ENCODE measurements at regions not wholly inside any gene's neighbourhood (a gene's known extent, or its start where the extent isn't known, plus 50 kb on each side); places are given as distances from the start of the nearest gene placed in this dataset.

GRCh38 chr2:173676647-173677046 lies 288.5 kb downstream of the SP3 start:
- TF ChIP-seq, protein P1, sequence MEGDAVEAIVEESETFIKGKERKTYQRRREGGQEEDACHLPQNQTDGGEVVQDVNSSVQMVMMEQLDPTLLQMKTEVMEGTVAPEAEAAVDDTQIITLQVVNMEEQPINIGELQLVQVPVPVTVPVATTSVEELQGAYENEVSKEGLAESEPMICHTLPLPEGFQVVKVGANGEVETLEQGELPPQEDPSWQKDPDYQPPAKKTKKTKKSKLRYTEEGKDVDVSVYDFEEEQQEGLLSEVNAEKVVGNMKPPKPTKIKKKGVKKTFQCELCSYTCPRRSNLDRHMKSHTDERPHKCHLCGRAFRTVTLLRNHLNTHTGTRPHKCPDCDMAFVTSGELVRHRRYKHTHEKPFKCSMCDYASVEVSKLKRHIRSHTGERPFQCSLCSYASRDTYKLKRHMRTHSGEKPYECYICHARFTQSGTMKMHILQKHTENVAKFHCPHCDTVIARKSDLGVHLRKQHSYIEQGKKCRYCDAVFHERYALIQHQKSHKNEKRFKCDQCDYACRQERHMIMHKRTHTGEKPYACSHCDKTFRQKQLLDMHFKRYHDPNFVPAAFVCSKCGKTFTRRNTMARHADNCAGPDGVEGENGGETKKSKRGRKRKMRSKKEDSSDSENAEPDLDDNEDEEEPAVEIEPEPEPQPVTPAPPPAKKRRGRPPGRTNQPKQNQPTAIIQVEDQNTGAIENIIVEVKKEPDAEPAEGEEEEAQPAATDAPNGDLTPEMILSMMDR (IDR thresholded peaks at IDR 0.05; ENCODE audit: poor library complexity, severe bottlenecking), result no peak
- no peak for TF ChIP-seq MXI1 (conservative IDR thresholded peaks at IDR 0.05; ENCODE audit: poor library complexity, severe bottlenecking)
- TF ChIP-seq EP300 (conservative IDR thresholded peaks at IDR 0.05; ENCODE audit: poor library complexity, severe bottlenecking), result no peak
- TF ChIP-seq EZH2 (IDR thresholded peaks at IDR 0.05; ENCODE audit: borderline replicate concordance, insufficient read depth, low read length, poor library complexity, severe bottlenecking), result no peak
- no peak for TF ChIP-seq POLR2AphosphoS5 (IDR thresholded peaks at IDR 0.05)
- no peak for TF ChIP-seq TAF1 (IDR thresholded peaks at IDR 0.05; ENCODE audit: low read depth)
- TF ChIP-seq RAD21 (conservative IDR thresholded peaks at IDR 0.05), result no peak
- TF ChIP-seq, protein P2, sequence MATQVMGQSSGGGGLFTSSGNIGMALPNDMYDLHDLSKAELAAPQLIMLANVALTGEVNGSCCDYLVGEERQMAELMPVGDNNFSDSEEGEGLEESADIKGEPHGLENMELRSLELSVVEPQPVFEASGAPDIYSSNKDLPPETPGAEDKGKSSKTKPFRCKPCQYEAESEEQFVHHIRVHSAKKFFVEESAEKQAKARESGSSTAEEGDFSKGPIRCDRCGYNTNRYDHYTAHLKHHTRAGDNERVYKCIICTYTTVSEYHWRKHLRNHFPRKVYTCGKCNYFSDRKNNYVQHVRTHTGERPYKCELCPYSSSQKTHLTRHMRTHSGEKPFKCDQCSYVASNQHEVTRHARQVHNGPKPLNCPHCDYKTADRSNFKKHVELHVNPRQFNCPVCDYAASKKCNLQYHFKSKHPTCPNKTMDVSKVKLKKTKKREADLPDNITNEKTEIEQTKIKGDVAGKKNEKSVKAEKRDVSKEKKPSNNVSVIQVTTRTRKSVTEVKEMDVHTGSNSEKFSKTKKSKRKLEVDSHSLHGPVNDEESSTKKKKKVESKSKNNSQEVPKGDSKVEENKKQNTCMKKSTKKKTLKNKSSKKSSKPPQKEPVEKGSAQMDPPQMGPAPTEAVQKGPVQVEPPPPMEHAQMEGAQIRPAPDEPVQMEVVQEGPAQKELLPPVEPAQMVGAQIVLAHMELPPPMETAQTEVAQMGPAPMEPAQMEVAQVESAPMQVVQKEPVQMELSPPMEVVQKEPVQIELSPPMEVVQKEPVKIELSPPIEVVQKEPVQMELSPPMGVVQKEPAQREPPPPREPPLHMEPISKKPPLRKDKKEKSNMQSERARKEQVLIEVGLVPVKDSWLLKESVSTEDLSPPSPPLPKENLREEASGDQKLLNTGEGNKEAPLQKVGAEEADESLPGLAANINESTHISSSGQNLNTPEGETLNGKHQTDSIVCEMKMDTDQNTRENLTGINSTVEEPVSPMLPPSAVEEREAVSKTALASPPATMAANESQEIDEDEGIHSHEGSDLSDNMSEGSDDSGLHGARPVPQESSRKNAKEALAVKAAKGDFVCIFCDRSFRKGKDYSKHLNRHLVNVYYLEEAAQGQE (IDR thresholded peaks at IDR 0.05; ENCODE audit: borderline replicate concordance), result no peak

Data from neural cell (in vitro differentiated cells).